GM18517 (cell line): ENCODE measurements at regions not wholly inside any gene's neighbourhood (a gene's known extent, or its start where the extent isn't known, plus 50 kb on each side); places are given as distances from the start of the nearest gene placed in this dataset.

Experiments used
- ATAC-seq: cut with Tn5 transposase; IDR thresholded peaks from one replicate; pipeline ENCODE4 v1.9.1; 2021; ENCODE audit warnings: mild to moderate bottlenecking, moderate library complexity; ENCODE audit not compliant: unreplicated experiment

GRCh38 chr10:111435871-111436270 is 359.0 kb downstream of the ADRA2A start:
- ATAC-seq = no peak

GRCh38 chr10:111439034-111439842 is 362.4 kb downstream of the ADRA2A start:
- ATAC-seq = no peak

GRCh38 chr10:111440501-111440900 is 363.7 kb downstream of the ADRA2A start:
- ATAC-seq = no peak

GRCh38 chr10:111445667-111446066 is 368.8 kb downstream of the ADRA2A start:
- no peak for ATAC-seq

GRCh38 chr10:111446966-111447365 is 370.1 kb downstream of the ADRA2A start:
- ATAC-seq = no peak

GRCh38 chr10:111452153-111452552 is 375.3 kb downstream of the ADRA2A start:
- ATAC-seq = no peak

- ATAC-seq = no peak
These were observed 379.1 kb downstream of the ADRA2A start for GRCh38 chr10:111455776-111456426.

- no peak for ATAC-seq
These were observed 381.4 kb downstream of the ADRA2A start for GRCh38 chr10:111458256-111458655.

GRCh38 chr10:111459967-111460366 is 383.1 kb downstream of the ADRA2A start:
- no peak for ATAC-seq

- no peak for ATAC-seq
These were observed 395.6 kb downstream of the ADRA2A start for GRCh38 chr10:111472445-111472844.

- no peak for ATAC-seq
These were observed 396.5 kb downstream of the ADRA2A start for GRCh38 chr10:111473361-111473760.

- no peak for ATAC-seq
These were observed 398.0 kb downstream of the ADRA2A start for GRCh38 chr10:111474786-111475185.

GRCh38 chr10:111475720-111476119 is 398.9 kb downstream of the ADRA2A start:
- ATAC-seq = no peak

- no peak for ATAC-seq
These were observed 401.8 kb downstream of the ADRA2A start for GRCh38 chr10:111478651-111479050.

- ATAC-seq = no peak
These were observed 403.1 kb downstream of the ADRA2A start for GRCh38 chr10:111479966-111480365.

- no peak for ATAC-seq
These were observed 404.5 kb downstream of the ADRA2A start for GRCh38 chr10:111481261-111481826.

GRCh38 chr10:111481866-111482265 is 405.0 kb downstream of the ADRA2A start:
- ATAC-seq = no peak

GRCh38 chr10:111482621-111483216 is 405.9 kb downstream of the ADRA2A start:
- no peak for ATAC-seq

GRCh38 chr10:111485767-111486166 is 408.9 kb downstream of the ADRA2A start:
- ATAC-seq = no peak

GRCh38 chr10:111486346-111486745 is 409.5 kb downstream of the ADRA2A start:
- no peak for ATAC-seq

- ATAC-seq = no peak
These were observed 411.8 kb downstream of the ADRA2A start for GRCh38 chr10:111488668-111489067.

GRCh38 chr10:111491154-111491553 is 414.3 kb downstream of the ADRA2A start:
- no peak for ATAC-seq
